ENCODE measurements at regions not wholly inside any gene's neighbourhood (a gene's known extent, or its start where the extent isn't known, plus 50 kb on each side); places are given as distances from the start of the nearest gene placed in this dataset.

- TF ChIP-seq USF1 (IDR thresholded peaks at IDR 0.05) (no peak), EGR1 (IDR thresholded peaks at IDR 0.05) (no peak), YY1 (IDR thresholded peaks at IDR 0.05; ENCODE audit: low read depth) (no peak), TCF12 (IDR thresholded peaks at IDR 0.05; ENCODE audit: low read depth) (no peak), NFIC (IDR thresholded peaks at IDR 0.05) (no peak), EP300 (IDR thresholded peaks at IDR 0.05; ENCODE audit: borderline replicate concordance) (no peak), REST (IDR thresholded peaks at IDR 0.05; ENCODE audit: low read depth) (no peak), CREB1 (IDR thresholded peaks at IDR 0.05; ENCODE audit: low read depth) (no peak), RAD21 (IDR thresholded peaks at IDR 0.05; ENCODE audit: low read depth) (no peak), TEAD4 (IDR thresholded peaks at IDR 0.05) (no peak)
Measured at GRCh38 chr14:46368275-46368674, 283.3 kb downstream of the RPL10L start.
